CD4-positive, alpha-beta T cell treated with Interferon gamma for 1 hour (primary cell): ENCODE measurements at regions not wholly inside any gene's neighbourhood (a gene's known extent, or its start where the extent isn't known, plus 50 kb on each side); places are given as distances from the start of the nearest gene placed in this dataset.

ENCODE experiments used
- DNase-seq: peaks from one replicate; pipeline ENCODE4 v3.0.0-alpha.2; 2020

DNA sequence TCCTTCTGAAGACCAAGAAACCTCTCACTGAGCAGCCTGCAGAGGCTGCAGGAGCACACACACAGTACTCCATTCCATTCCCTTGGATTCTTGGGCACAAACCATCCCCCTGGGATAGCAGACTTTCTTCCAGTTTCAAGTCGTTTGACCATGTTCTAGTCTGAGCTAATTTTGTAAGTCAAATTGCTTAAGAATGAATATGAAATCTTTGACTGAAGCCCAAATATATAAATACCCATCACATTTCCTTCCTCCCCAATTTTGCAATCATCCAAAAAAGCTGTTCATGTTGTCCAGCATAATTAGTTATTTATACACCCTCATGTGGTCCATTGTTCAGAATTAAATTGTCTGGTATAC lies 231.2 kb upstream of the TPRG1 start:
- no peak for DNase-seq

DNA sequence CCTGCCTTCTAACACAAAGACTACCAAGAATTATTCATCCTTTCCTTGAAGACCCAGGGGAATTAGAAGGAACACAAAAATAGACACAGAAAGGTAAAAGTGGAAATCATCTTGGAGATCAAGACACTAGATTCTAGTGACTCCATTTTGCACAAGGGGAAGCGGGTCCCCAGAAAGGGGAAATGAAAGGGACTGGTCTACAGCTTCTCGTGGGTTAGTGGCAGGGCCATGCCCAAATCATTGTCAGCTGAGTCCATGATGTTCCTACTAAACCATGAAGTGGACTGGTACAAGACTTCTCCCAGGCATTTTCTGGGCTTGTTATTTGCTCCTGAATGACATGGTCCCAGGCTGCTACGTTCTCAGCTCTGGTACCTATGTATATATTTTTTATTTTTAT lies 230.7 kb upstream of the TPRG1 start:
- DNase-seq = peak; percentile 50

DNA sequence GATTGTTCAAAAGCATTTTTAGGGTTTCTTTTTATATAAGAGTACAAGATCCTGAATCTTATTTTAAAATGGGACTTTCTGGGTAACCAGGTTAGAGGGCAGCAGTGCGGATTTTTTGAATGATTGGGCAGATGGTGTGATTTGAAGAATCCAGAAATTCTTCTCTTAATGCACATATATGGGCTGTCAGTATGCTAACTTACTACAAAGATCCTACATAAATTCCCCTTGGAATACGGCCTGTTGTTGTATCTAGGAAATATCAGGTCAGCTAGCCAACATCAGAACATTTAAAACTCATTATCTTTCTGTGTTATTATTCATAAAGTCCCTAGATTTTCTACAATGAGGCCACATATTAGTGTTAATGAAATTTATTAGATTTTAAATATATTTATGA lies 229.6 kb upstream of the TPRG1 start:
- no peak for DNase-seq

DNA sequence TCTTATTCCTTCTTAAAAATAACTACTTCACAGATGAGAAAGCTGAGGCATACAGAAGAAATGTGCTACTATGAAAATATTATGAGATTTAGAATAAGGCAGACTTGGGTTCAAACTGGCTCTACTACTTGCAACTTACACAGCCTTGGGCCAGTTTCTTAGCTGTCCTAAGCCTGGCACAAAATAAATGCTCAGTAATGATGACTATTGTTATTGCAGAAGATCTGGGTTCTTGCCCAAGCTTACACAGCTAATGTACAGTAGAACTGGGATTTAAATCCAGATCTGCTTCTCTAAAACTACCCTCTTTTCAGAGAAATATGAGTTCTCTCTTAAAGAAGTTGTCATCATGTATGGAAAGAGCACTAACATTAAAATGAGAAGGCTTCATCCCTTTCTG lies 228.2 kb upstream of the TPRG1 start:
- DNase-seq = no peak

DNA sequence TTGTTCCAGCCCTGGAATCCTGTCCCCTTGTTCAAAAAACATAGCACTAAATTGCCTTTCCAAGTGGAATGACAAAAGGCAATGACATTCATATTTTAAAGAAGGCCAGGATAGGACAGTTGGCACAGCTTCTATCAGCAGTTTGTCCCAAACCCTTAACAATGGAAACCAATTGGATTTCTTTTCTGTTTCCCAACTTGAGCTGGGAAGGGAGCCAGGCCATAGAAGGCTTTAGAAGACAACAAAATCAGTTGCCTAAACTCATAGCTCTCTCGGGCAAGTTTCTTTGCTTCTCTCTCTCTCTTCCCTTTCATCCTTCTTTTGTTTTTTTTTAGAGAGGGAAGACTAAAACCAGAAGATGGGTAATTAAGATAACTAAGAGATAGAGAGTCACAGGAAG lies 227.7 kb upstream of the TPRG1 start:
- DNase-seq = no peak

DNA sequence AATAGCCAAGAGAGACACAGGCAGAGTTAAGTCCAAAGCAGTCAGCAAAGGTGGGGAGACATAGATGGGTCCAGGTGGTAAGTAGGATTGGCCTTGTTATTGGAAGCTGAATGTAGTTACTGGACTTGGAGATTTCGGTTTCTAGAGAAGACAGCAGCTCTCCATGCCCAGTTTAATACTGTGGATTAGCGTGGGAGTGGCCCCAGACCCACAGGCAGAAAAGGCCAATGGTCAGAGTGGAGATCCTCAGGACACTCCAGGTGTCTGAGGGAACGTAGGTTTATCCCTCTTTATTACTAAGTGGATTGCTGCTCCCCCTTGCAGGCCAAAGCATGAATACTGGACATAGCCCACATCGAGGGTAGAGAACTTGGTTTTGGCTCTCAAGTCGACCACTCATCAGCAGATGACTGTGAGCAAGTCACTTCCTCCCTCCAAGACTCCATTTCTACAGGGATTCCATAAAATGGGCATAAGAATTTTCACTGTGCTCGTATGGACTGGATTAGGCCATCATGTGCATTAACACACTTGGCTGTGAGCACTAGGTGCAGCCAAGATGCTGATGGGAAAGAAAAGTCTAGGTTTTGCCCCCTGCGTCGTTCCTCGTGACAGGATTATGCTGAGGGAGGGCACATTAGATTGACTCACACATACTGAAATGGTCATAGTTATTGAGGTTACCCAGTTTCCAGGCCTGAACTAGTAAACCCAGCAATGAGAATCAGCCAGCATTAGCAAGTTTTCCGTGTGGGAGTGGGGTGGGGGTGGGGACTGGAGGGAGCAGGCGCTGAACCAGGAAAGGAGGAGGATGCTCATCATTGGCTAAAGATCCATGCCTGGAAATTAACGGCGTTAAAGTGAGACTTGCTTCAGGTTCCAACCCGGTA lies 225.2 kb upstream of the TPRG1 start:
- DNase-seq = no peak

DNA sequence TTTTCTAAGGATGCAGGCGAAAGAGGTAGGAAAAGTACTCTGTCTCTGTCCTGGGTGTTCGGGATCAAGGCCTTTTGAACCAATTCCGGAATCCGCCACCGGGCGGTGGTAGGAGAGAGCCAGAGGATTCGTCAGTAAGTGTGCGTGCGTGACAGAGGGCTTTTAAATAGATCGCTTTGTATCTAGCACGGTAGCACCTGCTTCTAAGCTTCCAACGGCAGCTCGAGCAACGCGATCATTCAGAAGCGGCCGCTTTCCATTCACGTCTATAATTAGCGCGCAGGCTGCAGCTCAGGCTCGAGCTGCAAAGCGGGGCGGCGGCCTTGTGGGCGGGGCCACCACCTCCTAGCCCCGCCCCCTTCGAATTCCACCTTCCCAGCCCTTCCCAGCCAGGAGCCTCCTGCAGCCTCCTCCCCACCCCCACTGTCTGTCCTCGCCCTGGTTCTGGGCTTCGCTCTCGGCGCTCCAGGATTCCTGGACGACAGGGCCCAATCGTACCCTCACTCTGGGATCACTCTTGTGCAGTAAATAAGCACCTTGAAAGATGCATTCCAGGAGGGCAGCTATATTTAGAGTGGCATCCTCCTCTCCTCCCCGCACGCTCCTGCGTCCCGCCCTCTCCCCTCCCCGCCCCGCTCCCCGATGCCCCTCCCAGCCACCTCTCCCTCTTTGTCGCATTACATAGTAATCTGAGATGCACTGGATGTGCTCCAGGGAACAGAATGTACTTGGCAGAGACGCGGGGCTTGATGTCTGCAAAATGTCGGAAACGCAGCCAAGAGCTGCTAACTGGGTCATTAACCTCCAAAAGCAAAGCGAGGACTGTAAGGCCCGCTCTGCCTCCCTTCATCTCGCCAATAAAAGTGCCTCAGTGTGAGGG lies 224.1 kb upstream of the TPRG1 start:
- no peak for DNase-seq

DNA sequence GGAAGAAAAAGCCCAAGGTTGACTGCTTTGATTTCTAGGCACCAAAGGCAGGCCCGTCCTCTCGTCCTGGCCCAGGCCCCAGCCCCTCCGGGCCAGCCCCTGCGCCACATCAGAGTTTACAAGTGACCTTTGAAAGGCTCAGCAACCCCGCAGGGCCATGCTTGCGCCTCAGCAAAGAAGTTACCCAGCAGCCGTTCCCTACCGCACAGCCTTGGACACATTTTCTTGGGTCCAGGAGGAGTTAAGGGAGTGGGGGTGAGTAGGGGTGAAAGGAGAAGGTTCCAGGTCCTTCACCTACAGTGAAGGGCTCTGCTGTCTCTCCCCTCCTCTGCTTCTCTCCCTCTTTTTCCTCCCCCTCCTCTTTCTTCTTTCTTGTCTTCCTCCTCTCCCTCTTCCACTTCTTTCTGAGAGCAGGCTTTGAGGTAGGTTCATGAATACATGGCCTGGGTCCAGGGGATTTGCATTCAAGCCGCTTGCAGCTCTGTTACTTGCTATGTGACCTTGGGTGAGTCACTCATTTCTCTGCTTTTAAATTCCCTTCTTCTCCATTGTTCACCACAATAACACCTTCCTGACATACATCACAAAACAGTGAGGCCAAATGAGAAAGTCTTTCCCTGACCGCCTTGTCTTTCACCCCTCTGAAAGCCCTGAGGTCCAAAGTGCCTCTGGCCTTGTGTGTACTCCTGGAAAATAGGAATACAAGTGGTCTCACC lies 223.3 kb upstream of the TPRG1 start:
- no peak for DNase-seq

DNA sequence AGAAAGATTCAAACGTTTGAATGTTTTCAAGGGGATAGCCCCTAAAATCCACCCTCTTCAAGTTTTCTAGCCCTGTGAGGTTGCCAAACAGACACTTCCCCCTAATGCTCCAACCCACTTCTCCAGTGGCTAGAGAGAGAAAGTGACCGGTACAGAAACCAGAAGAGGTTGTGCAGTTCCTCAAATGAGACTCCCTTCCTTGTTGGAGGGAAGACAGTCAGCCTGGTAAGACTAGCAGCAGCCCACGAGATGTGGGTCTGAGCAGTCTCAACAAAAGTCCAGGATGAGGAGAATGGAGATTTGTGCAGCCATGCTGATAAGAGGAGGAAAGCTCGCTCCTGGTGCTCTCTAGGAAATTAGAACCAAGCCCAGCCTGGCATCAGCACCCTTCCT lies 222.8 kb upstream of the TPRG1 start:
- peak; percentile 53 for DNase-seq

DNA sequence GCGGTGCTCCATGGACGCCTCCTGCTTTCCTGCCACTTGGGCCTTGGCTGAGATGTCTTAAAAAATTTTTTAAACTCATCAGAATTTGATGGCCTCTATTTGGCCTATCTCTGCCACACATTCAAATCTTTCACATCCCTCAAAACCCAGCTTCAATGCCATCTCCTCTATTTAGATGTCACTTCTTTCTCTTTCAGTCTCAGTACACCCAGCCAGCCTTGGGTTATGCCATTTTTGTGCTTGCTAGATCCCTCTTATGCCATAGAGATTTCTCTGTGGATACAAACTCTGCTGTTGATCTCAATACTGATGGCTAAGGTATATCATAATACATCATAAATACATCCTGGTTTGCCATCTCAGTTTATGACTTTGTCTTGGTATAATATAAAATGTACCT lies 222.3 kb upstream of the TPRG1 start:
- no peak for DNase-seq

DNA sequence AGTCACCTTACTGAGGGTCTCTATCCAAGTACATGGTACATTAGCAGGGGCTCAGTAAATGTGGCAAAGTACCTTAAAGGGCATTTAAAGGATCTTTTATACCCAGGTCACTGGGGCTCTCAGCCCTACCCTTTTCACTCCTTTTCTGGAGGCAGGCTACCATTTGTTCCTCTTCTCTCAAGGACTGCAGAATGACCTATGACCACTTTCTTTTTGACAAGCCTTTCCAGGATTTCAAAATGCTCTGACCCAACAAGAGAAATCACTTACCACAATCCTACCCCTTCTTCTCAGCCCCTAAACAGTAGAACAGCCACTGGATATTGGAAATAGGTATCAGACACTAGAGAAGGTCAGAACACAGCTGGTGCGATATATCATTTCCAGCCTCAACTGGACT lies 221.8 kb upstream of the TPRG1 start:
- DNase-seq = no peak

DNA sequence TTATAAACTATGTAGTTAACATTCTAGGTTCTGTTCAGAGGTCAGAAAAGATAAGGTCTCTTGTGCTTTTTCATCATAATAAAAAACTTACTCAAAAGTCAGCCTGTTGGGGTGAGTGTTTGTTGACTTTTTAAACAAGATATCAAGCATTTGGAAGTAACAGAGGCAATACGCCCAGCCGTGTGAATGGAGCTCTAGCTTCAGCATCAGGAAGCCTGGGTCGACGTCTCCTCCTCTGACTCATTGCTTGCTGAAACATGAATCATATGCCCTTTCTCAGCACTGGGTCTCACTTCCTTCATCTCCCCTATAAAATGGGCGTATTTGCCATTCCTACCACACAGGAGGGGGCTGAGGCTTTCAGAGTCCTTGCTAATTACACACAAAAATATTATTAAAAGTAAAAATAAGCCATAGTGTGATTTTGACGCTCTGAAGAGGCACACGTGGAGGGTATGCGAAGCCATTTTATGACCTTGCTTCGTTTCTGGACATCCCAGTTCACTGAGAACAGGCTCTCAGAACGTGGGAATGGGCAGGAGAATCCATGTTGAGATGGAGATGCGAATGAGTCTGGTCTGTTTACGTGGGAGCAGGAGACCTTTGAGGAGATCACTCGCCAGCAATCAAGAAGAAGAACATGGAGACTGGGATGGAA lies 220.8 kb upstream of the TPRG1 start:
- DNase-seq = peak; percentile 62

DNA sequence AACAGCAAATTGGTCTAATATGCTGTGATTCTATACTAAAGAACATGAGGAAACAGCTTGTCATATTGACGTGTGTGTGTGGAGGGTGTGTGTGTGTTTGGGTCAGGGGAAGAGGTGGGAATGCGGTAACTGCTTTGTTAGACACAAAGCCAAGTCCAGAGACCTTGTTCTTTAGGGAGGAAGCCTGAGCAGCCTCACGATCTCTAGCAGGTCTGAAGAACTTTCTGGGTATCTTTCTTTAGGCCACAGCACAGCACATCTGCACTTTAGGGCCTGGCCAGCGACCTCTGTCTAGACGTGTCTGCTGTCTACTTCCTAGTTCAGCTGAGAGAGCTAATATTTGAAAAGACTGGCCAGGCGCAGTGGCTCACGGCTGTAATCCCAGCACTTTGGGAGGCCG lies 220.0 kb upstream of the TPRG1 start:
- DNase-seq = no peak

DNA sequence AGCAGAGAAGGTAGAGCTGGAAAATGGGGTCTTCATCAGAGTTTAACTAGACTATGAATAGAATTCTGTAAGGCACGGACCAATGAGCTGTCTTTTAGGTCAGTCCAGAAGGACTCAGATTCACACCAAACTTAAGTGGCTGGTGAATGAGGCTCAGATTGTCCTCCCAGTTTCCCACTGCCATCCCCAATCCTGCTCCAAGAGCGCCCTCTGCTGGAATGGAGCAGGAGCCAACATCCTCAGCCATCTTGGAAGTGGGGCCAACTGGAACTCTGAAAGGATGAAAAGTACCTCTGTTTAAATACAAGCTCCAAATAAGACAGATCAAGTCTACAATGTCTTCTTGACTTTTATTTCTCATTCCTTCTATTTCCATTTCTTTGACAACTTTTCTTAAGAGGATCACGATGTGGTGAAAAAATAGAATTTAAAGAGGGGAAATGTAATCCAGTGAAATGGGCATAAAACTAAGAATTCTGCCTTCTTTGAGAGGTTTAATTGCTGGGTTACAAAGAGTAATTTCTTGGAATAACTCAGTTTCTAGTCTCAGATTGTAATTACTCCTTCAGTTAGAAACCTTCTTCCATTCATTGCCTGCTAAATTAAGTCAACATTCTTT lies 217.1 kb upstream of the TPRG1 start:
- DNase-seq = peak; percentile 74

DNA sequence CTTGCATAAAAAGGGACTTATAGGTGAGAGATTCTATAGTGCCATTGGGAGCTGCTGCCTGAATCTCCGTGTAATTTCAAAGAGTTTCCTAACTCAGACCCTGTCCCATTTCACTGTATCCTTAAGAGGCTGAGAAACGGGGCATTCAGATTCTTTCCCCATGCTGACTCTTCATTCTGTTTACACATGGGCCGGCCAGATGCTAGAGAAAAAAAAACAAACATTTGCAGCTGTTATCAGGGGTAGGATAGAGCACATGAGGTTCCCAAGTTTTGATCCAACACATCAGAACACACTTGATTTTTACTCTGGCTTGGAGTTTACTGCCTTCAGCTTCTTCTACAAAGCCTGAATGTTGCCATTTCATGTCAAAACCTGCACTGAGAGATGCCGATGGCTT lies 215.9 kb upstream of the TPRG1 start:
- no peak for DNase-seq

DNA sequence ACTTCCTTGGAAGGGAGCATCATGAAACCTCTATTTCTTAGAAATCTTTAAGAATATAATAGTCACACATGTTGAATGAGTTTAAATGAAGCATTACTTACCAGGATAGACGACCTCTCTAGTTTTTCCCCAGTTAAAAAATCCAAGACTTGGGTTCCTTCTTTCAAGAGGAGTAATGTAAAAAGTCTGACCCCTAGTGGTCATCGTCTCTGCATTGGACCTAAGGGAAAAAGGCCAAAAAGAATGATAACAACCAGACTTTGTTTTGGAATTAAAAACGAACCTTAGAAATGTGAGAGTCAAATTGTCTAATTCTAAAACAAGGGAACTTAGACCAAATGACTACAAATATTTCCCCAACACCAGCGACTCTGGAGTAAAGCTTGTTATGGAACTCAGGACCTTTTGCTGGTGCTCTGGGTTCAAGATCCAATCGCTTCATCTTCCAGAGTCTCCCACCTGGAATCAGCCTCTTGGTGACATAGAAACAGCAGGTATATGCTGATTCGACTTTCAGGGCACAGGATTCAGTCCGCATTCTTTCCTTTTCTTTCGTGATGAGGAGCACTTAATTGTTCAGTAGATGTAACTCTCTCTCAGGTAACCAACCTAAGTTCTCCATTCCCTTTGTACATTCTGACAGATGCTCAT lies 214.8 kb upstream of the TPRG1 start:
- DNase-seq = no peak

DNA sequence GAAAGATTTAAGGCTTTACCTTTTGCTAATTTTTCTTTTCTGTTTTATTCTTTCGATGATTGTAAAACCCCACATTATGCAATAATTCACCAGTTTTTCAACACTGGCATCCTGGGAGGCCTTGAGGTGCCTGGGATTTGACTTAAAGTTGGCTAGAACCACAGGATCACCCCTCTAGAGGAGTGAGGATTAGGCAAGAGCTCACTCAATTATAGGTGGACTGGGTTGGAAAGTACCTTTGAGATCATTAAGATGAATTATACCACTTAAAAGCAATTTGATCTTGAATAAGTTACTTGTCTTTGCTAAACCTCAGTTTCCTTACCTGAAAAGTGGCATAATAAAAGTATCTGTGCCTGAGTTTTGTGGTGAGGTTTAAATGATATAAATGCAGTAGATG lies 212.8 kb upstream of the TPRG1 start:
- DNase-seq = no peak

DNA sequence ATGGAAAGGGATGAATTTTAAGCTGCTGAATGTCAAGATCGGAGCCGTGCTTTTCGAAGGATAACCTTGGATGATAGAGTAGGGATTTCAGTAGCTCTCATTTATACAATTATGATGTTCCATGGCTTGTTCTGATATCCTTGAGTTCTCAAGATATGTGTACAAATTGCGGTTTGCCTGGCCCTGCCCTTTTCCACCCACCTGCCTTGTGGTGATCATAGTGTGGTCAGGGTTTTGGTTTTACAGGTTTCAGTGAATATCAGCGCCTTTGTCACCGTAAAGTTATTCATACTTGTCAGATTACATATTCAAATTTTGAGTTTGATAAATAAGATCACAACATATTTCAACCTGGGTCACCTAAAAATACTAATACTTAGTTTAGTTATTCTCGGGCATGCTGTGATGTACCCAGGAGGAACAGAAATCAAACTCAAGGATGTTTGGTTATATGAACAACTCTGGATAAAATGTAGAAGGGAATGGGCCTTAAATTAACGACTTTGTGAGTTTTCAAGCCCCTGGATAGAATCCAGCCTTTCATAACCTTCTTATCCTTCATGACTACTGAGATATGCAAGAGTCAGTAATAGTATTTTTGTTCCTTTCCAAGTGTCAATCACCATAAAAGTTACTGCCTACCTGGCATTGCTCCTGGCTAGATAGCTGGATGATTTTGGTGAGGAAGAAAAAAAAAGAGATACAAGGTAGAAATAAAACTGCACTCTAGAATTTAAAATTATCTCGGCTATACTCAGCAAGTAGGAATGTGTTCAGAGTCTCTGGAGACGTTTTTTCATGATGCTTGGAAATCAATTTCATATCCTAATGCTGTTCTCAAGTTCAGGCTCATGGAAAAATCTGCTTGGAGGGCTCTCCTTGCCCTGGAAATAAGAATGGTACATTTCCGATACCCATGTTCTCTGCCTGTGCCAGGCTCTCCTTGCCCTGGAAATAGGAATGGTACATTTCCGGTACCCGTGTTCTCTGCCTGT lies 209.2 kb upstream of the TPRG1 start:
- DNase-seq = no peak

DNA sequence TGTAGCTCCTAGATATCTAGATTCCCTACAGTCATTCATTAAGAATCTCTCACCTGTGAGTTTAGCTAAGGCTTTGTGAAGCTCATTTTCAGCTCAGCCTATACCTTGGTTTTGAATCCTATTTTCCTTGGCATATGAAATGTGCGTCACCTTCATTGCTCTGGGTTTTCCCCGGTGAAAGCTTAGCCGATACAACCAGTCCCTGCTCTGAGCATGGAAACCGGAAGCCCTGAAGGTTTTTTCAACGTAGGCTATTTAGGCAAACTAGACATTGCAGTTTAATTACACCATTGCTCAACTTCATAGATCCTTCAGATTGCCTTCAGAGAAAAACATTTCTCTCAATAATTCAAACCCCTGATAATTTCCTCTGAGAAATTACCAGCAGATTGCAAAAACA lies 206.8 kb upstream of the TPRG1 start:
- DNase-seq = no peak

DNA sequence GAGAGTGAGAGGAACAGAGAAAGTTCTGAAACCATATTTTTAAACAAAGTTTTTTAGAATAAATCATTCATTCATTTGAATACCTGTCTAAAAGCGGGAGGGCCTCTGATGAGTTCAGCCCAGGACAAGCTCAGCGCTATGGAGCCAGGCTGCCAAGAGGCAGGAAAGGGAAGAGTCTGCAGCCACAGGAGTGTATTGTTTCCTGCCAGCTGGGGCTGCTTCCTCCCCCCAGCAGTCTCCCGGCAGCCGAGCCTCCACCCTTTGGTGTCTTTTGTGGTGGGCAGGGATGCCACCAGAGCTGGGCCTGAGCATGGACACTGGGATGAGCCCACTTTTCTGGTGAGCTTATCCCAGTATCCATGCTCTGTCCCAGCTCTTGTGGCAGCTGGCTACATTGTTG lies 199.5 kb upstream of the TPRG1 start:
- no peak for DNase-seq
